PFSK-1 (cell line): ENCODE measurements at regions not wholly inside any gene's neighbourhood (a gene's known extent, or its start where the extent isn't known, plus 50 kb on each side); places are given as distances from the start of the nearest gene placed in this dataset.

Experiments used
- FOXP2 ChIP-seq: optimal IDR thresholded peaks from 2 replicates; pipeline ENCODE3; 2011; ENCODE audit warnings: borderline replicate concordance, control low read depth, inconsistent platforms; ENCODE audit not compliant: insufficient read depth; ENCODE audit errors: extremely low read length, extremely low read depth
- POLR2AphosphoS5 ChIP-seq: IDR thresholded peaks from 2 replicates; pipeline ENCODE4 v1.6.1; 2012; ENCODE audit warnings: low read depth, mild to moderate bottlenecking, control low read depth, low read length, moderate library complexity
- REST ChIP-seq, 2 experiments: IDR thresholded peaks; 2 replicates each; pipeline versions ENCODE4 v1.6.1 to v1.8.0; 2011 to 2012; ENCODE audit warnings: low read depth in 2 of 2, low read length in 2 of 2, control low read depth in 1 of 2, inconsistent platforms in 1 of 2, mild to moderate bottlenecking in 1 of 2, moderate library complexity in 1 of 2; ENCODE audit not compliant: insufficient read depth in 1 of 2
- SIN3A ChIP-seq: IDR thresholded peaks from 2 replicates; pipeline ENCODE4 v1.6.1; 2012; ENCODE audit warnings: mild to moderate bottlenecking, low read length, moderate library complexity, borderline replicate concordance; ENCODE audit not compliant: insufficient read depth
- TAF1 ChIP-seq: IDR thresholded peaks from 2 replicates; pipeline ENCODE4 v1.6.1; 2012; ENCODE audit warnings: low read length, control low read depth, borderline replicate concordance; ENCODE audit not compliant: insufficient read depth

- no peak for TF ChIP-seq TAF1
- TF ChIP-seq POLR2AphosphoS5 = no peak
- TF ChIP-seq SIN3A = no peak
- no peak for TF ChIP-seq REST (IDR thresholded peaks at IDR 0.05; ENCODE audit: insufficient read depth in 1 of 2, low read depth in 2 of 2, low read length in 2 of 2)
- TF ChIP-seq FOXP2 = no peak
These were observed 722.6 kb downstream of the GATA3 start for GRCh38 chr10:8776926-8777622.

GRCh38 chr10:8778713-8779112 is 724.2 kb downstream of the GATA3 start:
- TF ChIP-seq REST (IDR thresholded peaks at IDR 0.05; ENCODE audit: insufficient read depth in 1 of 2, low read depth in 2 of 2, low read length in 2 of 2) (no peak), SIN3A (no peak), TAF1 (no peak), FOXP2 (no peak), POLR2AphosphoS5 (no peak)

GRCh38 chr10:8787649-8788048 is 733.2 kb downstream of the GATA3 start:
- no peak for TF ChIP-seq POLR2AphosphoS5

GRCh38 chr10:8790390-8790789 is 735.9 kb downstream of the GATA3 start:
- TF ChIP-seq SIN3A (no peak), REST (IDR thresholded peaks at IDR 0.05; ENCODE audit: insufficient read depth in 1 of 2, low read depth in 2 of 2, low read length in 2 of 2) (no peak), TAF1 (no peak), FOXP2 (no peak), POLR2AphosphoS5 (no peak)

- TF ChIP-seq FOXP2 = no peak
These were observed 740.4 kb downstream of the GATA3 start for GRCh38 chr10:8794860-8795259.

- TF ChIP-seq REST (IDR thresholded peaks at IDR 0.05; ENCODE audit: insufficient read depth in 1 of 2, low read depth in 2 of 2, low read length in 2 of 2) = no peak
- no peak for TF ChIP-seq FOXP2
- no peak for TF ChIP-seq POLR2AphosphoS5
- no peak for TF ChIP-seq SIN3A
- no peak for TF ChIP-seq TAF1
These were observed 745.9 kb downstream of the GATA3 start for GRCh38 chr10:8800426-8800825.
